Caki2 (cell line): ENCODE measurements at regions not wholly inside any gene's neighbourhood (a gene's known extent, or its start where the extent isn't known, plus 50 kb on each side); places are given as distances from the start of the nearest gene placed in this dataset.

ENCODE experiments used
- DNase-seq: peaks from one replicate; pipeline ENCODE4 v3.0.0-alpha.2; 2015; ENCODE audit warnings: low read depth
- in situ Hi-C: cut with HindIII; loops from 2 replicates; pipeline ENCODE4 v1.10.0; 2016; ENCODE audit warnings: low sequenced_read_pairs, low pct_unique_long_range_greater_than_20kb, mixed read lengths

GRCh38 chr9:35540315-35540714, 50.4 kb downstream of the RUSC2 start:
- in situ Hi-C loops, result no loop called here
- no peak for DNase-seq

GRCh38 chr9:35546853-35547252, 56.9 kb downstream of the RUSC2 start:
- no peak for DNase-seq
- in situ Hi-C loops, result no loop called here

- no peak for DNase-seq
- in situ Hi-C loops, result no loop called here
These were observed 57.1 kb upstream of the TESK1 start for GRCh38 chr9:35547889-35548418.

- DNase-seq, result no peak
- in situ Hi-C loops, result no loop called here
These were observed 56.5 kb upstream of the TESK1 start for GRCh38 chr9:35548571-35548970.

- no peak for DNase-seq
- in situ Hi-C loops, result no loop called here
These were observed 55.6 kb upstream of the TESK1 start for GRCh38 chr9:35549441-35549840.

- in situ Hi-C loops, result no loop called here
- DNase-seq, result no peak
These were observed 52.7 kb upstream of the TESK1 start for GRCh38 chr9:35552376-35552775.

GRCh38 chr9:35552837-35553236, 52.2 kb upstream of the TESK1 start:
- in situ Hi-C loops, result no loop called here
- DNase-seq, result no peak

GRCh38 chr9:35553670-35554543, 51.2 kb upstream of the TESK1 start:
- peak; percentile 46 for DNase-seq
- in situ Hi-C loops, result no loop called here

- no peak for DNase-seq
- in situ Hi-C loops, result no loop called here
These were observed 49.8 kb upstream of the TESK1 start for GRCh38 chr9:35555246-35555701.
